Endodermal cell (in vitro differentiated cells): ENCODE measurements at regions not wholly inside any gene's neighbourhood (a gene's known extent, or its start where the extent isn't known, plus 50 kb on each side); places are given as distances from the start of the nearest gene placed in this dataset.
A peak's percentile ranks its signal among the peaks of the same experiment; 100 is the strongest.

Experiments used
- DNase-seq: peaks from one replicate; pipeline ENCODE4 v3.0.0-alpha.2; 2017
- H3K27ac ChIP-seq: 2 replicates; pipeline ENCODE4 v1.5.1; 2013; ENCODE audit warnings: mild to moderate bottlenecking, low read depth, low read length, moderate library complexity
- H3K27me3 ChIP-seq: 2 replicates; pipeline ENCODE4 v1.6.1; 2013; ENCODE audit warnings: mild to moderate bottlenecking, low read length, moderate library complexity; ENCODE audit not compliant: insufficient read depth, control insufficient read depth, poor library complexity, severe bottlenecking
- H3K36me3 ChIP-seq: 2 replicates; pipeline ENCODE4 v1.7.0; 2013; ENCODE audit warnings: mild to moderate bottlenecking, low read length, moderate library complexity; ENCODE audit not compliant: control insufficient read depth, insufficient read depth
- H3K4me1 ChIP-seq: one replicate; pipeline ENCODE4 v1.7.0; 2013; ENCODE audit warnings: low read length; ENCODE audit not compliant: control insufficient read depth, insufficient read depth
- H3K4me3 ChIP-seq: 2 replicates; pipeline ENCODE4 v1.5.1; 2013; ENCODE audit warnings: mild to moderate bottlenecking, low read length, moderate library complexity
- H3K9ac ChIP-seq: 2 replicates; pipeline ENCODE4 v1.6.1; 2013; ENCODE audit warnings: mild to moderate bottlenecking, low read length, moderate library complexity; ENCODE audit not compliant: poor library complexity, severe bottlenecking; ENCODE audit errors: extremely low read depth
- H3K9me3 ChIP-seq: 2 replicates; pipeline ENCODE4 v1.6.1; 2013; ENCODE audit warnings: mild to moderate bottlenecking, low read length, moderate library complexity; ENCODE audit not compliant: control insufficient read depth
- H3K27ac Mint-ChIP-seq: 2 replicates; pipeline ENCODE4 v1.8.0; 2020; ENCODE audit warnings: mixed read lengths
- H3K27me3 Mint-ChIP-seq: 2 replicates; pipeline ENCODE4 v1.8.0; 2021; ENCODE audit warnings: mild to moderate bottlenecking, mixed read lengths; ENCODE audit not compliant: insufficient read depth
- H3K36me3 Mint-ChIP-seq: 2 replicates; pipeline ENCODE4 v1.8.0; 2020; ENCODE audit warnings: low read depth, mixed read lengths
- H3K4me1 Mint-ChIP-seq: 2 replicates; pipeline ENCODE4 v1.8.0; 2020; ENCODE audit warnings: mixed read lengths
- H3K4me3 Mint-ChIP-seq: 2 replicates; pipeline ENCODE4 v1.8.0; 2020; ENCODE audit warnings: mild to moderate bottlenecking, moderate library complexity, mixed read lengths
- H3K9me3 Mint-ChIP-seq: 2 replicates; pipeline ENCODE4 v1.8.0; 2020; ENCODE audit warnings: mild to moderate bottlenecking, mixed read lengths
- WGBS, 2 experiments: methylation state at CpG; one replicate each; pipeline versions ENCODE4 v1.1.5 to v1.1.7; 2013; ENCODE audit warnings: missing lambda C conversion rate in 2 of 2, mixed read lengths in 1 of 2; ENCODE audit not compliant: insufficient coverage in 1 of 2, insufficient read length in 1 of 2; 5-methylcytosine and 5-hydroxymethylcytosine counted together
- TF ChIP-seq, protein P1 (sequence below): fragments of 200-600 bp; sonication (generic); conservative IDR thresholded peaks from 2 replicates; pipeline ENCODE4 v1.5.0; 2021; ENCODE audit warnings: antibody characterized with exemption, mild to moderate bottlenecking

DNA sequence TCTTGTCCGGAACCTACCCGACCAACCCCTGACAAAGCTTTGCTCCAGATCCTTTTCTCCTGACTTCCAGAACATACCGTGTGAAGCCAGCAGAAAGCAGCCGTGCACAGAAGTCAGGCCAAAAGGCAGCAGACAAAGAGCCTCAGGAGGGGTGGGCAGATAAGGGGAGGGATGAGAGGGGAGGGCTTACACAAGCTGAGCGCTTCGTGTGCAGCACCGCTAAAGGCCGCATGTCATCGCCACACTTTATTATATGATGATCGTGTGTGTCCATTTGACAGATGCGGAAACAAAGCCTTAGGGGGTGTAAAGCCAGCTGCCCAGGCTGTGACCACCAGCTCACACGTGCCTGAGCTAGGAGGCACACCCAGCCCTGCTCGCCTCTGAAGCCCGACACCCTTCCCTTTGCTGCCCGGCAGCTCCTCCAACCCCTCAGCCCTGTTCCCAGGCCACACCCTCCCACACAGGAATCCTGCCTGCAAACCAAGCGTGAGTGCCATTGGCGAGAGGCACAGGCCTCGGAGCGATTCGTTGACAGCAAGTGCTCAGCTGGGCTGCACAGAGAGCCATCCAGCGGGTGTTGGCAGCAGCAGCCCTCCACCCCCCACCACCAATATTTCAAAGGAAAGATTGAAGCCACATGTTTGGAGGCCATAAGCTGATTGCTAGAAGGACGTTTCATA lies 170.5 kb upstream of the SMIM23 start:
- Histone ChIP-seq H3K9me3 (no peaks in the 10 kb centered on the region), H3K9ac (no peak overlapping the region), H3K4me1 (no peaks in the 10 kb centered on the region), H3K27me3 (no peaks in the 10 kb centered on the region), H3K36me3 (no peaks in the 10 kb centered on the region), H3K27ac (no peak overlapping the region), H3K4me3 (no peak overlapping the region)
- TF ChIP-seq, protein P1, sequence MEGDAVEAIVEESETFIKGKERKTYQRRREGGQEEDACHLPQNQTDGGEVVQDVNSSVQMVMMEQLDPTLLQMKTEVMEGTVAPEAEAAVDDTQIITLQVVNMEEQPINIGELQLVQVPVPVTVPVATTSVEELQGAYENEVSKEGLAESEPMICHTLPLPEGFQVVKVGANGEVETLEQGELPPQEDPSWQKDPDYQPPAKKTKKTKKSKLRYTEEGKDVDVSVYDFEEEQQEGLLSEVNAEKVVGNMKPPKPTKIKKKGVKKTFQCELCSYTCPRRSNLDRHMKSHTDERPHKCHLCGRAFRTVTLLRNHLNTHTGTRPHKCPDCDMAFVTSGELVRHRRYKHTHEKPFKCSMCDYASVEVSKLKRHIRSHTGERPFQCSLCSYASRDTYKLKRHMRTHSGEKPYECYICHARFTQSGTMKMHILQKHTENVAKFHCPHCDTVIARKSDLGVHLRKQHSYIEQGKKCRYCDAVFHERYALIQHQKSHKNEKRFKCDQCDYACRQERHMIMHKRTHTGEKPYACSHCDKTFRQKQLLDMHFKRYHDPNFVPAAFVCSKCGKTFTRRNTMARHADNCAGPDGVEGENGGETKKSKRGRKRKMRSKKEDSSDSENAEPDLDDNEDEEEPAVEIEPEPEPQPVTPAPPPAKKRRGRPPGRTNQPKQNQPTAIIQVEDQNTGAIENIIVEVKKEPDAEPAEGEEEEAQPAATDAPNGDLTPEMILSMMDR = no peak
- Mint-ChIP-seq H3K27me3 (peaks cover 20% of the 10 kb centered on the region), H3K27ac (no peak overlapping the region), H3K4me1 (peaks cover 18% of the 10 kb centered on the region), H3K36me3 (no peaks in the 10 kb centered on the region), H3K4me3 (no peak overlapping the region), H3K9me3 (no peaks in the 10 kb centered on the region)
- WGBS, 2 experiments = 73 to 82% methylated on average over 9 to 22 of the region's 22 CpGs
- DNase-seq = peak; percentile 81

DNA sequence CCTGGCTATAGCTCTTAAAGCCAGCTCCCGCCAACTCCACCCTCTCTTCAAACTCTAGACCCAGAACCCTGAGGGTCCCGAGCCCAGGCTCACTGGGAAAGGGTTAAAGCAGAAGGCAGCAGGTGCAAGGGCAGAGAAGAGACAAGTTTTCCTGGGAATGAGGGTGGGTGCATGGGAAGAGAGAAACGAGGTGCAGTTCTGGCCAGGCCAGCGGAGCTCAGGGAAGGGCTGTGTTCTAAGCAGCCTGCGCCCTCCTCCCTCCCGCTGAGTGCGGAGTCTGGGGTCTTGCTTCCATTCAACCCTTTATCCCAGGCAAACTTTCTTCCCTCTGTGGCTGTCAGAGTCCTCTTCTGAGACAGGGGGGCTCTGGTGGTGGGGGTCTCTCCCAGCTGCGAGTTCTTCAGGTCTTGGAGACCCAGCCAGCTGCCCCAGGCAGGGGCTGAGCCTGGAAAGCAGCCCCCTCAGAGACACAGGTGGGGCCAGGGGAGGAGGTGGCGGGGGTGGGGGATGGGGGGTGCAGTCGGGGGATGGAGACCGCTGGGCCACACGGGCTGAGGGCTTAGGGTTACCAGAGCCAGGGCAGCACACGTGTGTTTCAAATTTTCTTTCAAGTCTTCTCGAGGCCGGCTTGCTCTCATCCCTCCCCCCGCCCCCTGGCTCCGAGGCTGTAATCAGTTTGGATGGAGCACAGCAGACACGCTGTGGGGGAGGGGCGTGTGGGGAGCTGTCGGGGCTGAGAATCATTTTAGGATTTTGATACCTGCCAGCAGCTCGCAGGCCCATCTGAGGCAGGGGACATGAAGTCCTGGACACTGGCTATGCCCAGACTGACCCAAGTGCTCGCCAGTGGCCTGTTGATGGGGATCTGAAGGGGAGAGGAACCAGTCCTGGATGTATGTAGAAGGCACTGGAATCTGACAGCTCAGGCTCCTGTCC lies 169.6 kb upstream of the SMIM23 start:
- Histone ChIP-seq H3K9me3 (no peaks in the 10 kb centered on the region), H3K4me1 (no peaks in the 10 kb centered on the region), H3K36me3 (no peaks in the 10 kb centered on the region), H3K9ac (no peak overlapping the region), H3K4me3 (no peak overlapping the region), H3K27me3 (no peaks in the 10 kb centered on the region), H3K27ac (no peak overlapping the region)
- TF ChIP-seq, protein P1 = no peak
- Mint-ChIP-seq H3K27me3 (peaks cover 20% of the 10 kb centered on the region), H3K4me3 (no peak overlapping the region), H3K36me3 (no peaks in the 10 kb centered on the region), H3K9me3 (no peaks in the 10 kb centered on the region), H3K4me1 (peaks cover 14% of the 10 kb centered on the region), H3K27ac (no peak overlapping the region)
- DNase-seq = peak; percentile 68
- WGBS, 2 experiments = 53 to 60% methylated on average over 6 to 21 of the region's 22 CpGs

DNA sequence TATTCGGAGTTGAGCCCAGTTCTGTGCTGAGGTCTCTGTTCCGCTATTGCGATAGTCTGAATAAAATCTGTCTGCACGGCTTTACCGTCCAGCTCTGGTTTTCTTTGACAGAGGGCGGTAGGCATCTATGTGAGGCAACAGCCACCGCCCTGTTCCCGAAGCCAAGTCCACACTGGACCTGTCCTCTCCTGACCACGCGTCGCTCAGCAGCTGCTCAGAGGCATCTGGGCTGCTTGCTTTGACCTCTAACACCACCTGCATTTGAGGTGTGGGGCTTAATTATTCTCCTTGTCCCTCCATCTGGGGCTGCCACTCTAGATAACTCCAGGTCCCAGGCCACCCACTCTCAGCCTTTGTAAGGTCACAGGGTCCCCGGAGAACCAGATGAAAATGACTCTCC lies 168.4 kb upstream of the SMIM23 start:
- Histone ChIP-seq H3K27me3 (no peaks in the 10 kb centered on the region), H3K27ac (no peak overlapping the region), H3K4me3 (no peak overlapping the region), H3K4me1 (no peaks in the 10 kb centered on the region), H3K9me3 (no peaks in the 10 kb centered on the region), H3K9ac (no peak overlapping the region), H3K36me3 (no peaks in the 10 kb centered on the region)
- Mint-ChIP-seq H3K4me3 (no peak overlapping the region), H3K9me3 (no peaks in the 10 kb centered on the region), H3K36me3 (no peaks in the 10 kb centered on the region), H3K27me3 (peaks cover 24% of the 10 kb centered on the region), H3K4me1 (peaks cover 13% of the 10 kb centered on the region), H3K27ac (no peak overlapping the region)
- peak; percentile 36 for DNase-seq
- 94% methylated on average over 11 to 12 of the region's 12 CpGs for WGBS, 2 experiments
- TF ChIP-seq, protein P1 = no peak
